ENCODE measurements at regions not wholly inside any gene's neighbourhood (a gene's known extent, or its start where the extent isn't known, plus 50 kb on each side); places are given as distances from the start of the nearest gene placed in this dataset.
"Not testable (repeated sequence)": the region's sequence is repeated elsewhere in the genome, so short reads cannot be mapped to it uniquely, and the experiment has no call there.

GRCh38 chr3:195669310-195669709 lies 51.5 kb upstream of the MUC20 start:
- DNase-seq = peak; percentile 87

GRCh38 chr3:195668131-195668766 lies 52.5 kb upstream of the MUC20 start:
- not testable (repeated sequence) for DNase-seq

GRCh38 chr3:195665311-195665710 lies 55.5 kb upstream of the MUC20 start:
- not testable (repeated sequence) for DNase-seq

DNA sequence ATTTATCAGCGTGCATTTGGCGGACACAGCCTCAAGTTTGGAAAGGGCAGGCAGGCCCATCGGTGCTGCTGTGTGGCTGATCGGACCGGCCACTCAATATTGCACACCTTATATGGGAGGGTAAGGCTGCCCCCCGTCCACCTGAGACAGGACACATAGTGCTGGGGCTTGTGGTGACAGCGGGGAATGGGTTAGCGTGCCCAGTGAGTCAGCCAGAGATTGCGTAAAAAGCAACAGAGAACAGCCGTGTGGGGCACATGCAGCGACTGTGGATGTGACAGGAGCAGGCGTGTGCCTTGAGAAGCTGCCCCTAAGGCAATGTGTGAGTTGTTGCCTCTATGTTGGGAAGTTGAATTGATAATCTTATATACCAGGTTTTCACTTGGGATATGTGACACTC lies 56.6 kb upstream of the MUC20 start:
- DNase-seq = not testable (repeated sequence)

DNA sequence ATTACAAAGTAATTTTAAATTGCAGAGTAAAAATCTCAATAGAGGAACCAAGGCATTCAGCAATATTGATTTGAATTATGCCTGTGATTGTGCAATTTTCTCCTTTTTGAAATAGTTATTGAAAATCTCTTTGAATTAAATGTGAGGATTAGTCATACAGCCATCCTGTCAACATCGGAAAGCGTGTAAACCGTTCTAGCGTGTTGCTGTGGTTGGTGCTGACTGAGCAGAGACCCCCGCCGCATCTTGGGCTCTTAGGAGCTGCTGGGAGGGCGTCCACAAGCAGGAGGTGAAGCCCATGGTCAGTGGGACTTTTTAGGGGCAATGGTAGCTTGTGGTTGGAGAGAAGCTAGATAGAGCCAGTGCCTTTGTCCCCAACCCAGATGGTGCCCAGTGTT lies 61.6 kb upstream of the MUC20 start:
- DNase-seq = not testable (repeated sequence)

DNA sequence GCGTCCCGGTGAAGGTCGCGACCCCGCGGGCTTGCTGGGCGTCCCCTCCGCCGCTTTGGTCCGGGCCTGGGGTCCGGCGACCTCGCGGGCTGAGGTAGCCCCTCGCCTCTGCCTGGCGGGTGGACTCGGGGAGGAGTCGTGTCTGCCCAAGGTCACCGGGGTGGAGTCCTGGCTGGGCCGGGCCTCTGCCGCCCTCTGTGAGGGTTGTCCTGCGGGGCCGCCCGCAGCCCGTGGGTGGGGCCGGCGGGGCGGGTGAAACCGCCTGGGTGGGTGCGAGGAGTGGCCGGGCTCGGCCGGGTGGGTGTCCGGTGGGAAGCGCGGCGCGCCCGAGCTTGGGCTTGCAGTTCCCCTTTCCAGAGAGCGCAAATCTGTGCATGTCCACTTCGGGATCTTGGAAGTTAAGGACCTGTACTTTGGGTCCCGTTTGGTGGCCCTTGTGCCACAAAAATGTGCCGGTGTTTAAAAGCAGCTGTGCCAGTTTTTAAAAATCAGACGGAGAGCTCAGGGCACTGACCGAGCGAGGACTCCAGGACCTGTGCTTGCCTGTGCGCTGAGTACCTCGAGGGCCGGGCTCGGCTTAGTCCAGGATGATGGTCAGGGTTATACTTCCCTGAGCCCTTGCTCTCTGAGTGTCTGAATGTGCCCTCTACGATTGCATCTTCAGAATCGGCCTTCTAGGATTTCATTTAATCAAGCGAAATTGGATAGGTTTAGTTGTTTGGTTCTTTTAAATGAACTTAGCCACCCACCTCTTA lies 62.2 kb upstream of the MUC20 start:
- not testable (repeated sequence) for DNase-seq

DNA sequence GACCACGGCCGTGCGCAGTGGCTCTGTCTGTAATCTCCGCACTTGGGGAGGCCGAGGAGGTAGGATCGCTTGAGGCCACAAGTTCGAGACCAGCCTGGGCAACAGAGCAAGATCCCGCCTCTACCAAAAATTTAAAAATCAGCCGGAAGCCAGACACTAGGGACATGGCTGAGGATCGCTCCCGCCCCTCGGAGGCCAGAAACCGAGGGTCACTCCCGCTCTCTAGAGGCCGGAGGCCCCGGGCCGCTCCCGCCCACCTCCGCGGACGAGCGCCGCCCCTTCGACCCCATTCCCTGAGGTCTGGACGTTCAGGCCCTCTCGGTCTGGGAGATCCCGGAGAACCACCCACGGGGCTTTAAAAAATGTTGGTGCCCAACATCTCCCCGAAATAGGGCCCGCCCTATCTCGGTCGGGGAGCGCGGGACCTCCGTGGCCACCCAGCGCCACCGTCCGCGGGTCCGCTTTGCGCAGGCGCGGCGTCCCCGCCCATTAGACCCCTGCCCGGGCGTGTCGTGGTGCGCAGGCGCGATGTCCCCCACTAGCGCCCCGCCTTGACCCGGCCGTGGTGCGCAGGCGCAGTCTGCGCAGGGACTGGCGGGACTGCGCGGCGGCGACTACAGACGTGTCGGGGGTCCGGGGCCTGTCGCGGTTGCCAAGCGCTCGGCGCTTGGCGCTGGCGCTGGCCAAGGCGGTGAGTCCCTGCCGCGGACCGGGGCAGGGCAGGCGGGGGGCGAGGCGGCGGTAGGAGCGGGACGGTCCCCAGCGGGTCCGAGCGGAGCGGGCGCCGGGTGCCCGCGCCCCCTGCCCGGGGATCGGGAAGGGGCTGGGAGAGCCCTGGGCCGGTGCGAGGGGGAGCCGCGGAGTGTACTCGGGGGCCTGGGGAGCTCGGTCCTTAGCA lies 63.1 kb upstream of the MUC20 start:
- peak; percentile 95 for DNase-seq

DNA sequence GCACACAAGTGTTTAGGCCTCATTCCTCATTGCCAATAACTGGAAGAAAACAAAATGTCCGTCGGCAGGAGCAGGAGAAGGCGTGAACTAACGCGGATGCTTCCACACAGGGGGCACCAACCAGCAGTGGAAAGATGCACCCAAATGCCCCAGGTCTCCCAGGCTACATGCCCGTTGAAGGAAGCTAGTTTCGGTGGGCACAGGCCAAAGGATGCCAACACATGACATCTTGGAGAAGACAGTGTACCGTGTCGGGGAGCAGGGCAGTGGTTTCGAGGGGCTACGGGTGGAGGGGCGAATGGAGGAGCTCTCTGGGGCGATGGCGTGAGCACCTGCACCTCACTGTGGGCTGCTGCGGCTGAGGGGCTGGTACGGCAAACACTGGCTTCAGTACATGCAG lies 64.7 kb upstream of the MUC20 start:
- not testable (repeated sequence) for DNase-seq

- not testable (repeated sequence) for DNase-seq
Measured at GRCh38 chr3:195654746-195655145, 66.0 kb upstream of the MUC20 start.

- DNase-seq = not testable (repeated sequence)
Measured at GRCh38 chr3:195654138-195654537, 66.6 kb upstream of the MUC20 start.

DNA sequence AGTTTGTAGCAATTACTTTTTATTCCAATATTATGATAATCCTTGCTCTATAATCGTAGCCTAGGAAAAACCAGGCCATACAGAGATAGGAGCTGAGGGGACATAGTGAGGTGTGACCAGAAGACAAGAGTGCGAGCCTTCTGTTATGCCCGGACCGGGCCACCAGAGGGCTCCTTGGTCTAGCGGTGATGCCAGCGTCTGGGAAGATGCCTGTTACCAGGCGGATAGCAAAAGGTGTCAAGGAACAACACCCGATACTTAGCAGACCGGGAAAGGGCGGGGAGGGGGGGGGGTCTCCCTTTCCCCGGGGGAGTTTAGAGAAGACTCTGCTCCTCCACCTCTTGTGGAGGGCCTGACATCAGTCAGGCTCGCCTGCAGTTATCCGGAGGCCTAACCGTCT lies 67.1 kb upstream of the MUC20 start:
- peak; percentile 35 for DNase-seq

- DNase-seq = not testable (repeated sequence)
Measured at GRCh38 chr3:195647912-195648702, 64.4 kb upstream of the APOD start.

GRCh38 chr3:195645872-195646271 lies 62.1 kb upstream of the APOD start:
- not testable (repeated sequence) for DNase-seq

GRCh38 chr3:195643245-195643644 lies 59.5 kb upstream of the APOD start:
- not testable (repeated sequence) for DNase-seq

- DNase-seq = not testable (repeated sequence)
Measured at GRCh38 chr3:195642311-195642710, 58.6 kb upstream of the APOD start.

DNA sequence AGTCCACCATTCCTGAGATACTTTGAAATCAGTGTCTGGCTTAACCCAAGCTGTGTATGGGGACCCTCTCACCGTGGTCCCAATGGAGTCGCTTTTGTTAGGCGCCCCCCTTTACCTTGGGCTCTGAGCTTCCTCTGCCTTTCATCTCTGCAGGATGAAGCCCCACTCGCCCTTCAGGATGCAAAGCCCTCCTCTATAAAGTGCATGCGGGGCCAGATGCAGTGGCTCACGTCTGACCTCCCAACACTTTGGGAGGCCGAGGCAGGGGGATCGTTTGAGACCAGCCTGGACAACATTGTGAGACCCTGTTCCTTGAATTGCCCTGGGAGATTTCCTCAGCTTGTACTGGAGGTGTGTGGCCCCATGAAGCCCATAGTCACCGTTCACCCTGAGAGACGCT lies 54.7 kb upstream of the APOD start:
- DNase-seq = not testable (repeated sequence)

DNA sequence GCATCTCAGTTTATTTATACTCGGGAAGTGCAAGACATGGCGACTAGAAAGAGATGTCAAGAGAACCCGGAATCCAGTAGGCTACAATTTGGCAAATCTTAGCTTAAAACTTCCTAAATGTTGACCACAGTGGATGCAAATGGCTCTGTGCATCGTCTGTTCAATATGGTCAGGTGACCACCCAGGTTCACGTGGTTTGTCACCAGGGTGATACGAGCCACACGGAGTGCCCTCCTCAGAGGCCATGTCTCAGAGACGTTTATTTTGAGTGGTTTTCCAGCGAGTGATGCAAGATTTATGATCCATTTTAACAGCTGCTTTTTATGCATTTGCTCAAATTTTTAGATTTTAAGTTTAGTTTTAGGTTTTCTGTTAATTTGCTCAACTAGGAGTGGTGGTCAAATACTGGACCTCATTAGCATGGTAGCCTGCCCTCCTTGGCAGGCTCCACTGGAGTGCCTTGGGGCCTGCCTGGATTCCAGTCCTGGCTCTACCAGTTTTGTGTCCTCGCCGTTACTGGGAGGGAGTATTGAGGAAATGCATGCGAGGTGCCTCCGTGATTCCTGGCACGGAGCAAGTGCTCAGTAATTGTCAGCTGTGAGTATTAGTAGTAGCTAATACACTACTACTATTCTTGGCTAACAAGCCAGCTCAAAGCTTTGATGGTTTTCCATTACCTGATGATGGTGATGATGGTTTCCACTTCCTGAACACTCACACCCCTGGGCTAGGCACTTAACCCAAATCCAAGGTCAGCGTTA lies 53.9 kb upstream of the APOD start:
- DNase-seq = not testable (repeated sequence)

- DNase-seq = not testable (repeated sequence)
Measured at GRCh38 chr3:195637011-195637410, 53.3 kb upstream of the APOD start.

DNA sequence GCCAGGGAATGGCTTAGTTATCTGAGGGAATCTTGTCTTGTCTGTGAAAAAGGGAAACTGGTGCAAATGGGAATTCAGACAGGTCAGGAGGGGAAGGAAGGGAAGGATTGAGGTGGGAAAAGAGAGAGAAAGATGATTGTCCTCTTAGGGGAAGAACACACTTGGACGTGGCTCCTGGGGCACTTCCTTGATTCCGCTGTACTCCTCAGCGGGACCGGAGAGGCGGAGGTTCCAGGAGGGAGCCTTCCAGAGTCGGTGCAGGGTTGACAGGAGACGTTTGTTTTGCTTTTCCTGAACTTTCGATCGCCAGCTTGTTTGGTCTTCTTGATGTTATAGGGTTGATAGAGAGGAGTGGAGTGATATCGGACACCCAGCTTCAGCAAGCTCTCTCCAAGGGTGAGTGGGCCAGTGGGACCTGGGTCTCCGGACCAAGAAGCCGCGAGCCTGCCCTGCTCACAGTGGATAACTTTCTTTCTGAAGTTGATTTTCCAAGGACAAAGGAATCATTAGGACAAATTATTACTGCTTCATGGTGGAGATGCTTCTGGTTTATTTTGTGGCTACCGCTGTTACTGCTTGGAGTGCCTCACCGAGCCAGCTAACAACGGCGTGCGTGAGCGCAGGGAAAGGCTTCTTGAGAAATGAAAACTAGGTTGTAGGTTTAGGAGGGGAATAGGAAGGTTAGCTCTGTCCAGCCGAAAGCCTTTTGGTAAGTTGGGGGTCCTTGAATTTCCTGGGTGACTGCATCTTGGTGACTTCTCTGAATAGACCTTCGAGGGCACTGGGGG lies 52.4 kb upstream of the APOD start:
- DNase-seq = not testable (repeated sequence)

DNA sequence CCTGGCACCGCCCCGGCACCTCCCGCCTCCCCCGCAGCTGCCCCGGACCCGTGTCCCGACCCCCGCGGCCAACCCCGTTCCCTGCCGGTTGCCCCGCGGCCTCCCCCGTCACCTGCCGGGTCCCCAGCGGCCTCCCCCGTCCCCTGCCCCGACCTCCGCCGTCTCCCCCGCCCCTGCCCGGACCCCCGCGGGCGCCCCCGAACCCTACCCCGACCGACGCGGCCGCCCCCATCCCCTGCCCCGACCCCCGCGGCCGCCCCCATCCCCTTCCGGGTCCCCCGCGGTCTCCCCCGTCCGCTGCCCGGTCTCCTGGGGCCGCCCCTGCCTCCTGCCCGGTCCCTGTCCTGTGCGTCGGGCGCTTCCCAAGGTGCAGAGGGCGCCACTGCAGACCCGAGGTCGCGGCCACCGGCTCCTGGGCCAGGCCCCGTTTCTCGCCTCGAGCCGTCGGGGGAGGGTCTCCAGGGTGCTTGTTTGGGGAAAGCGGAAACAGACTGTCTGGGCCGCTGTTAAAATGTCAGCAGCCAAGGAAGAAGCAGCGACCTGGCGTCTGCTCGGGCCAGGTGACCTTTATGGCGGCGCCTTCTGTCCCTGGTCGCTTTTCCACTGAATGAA lies 51.6 kb upstream of the APOD start:
- not testable (repeated sequence) for DNase-seq
